ENCODE measurements at regions not wholly inside any gene's neighbourhood (a gene's known extent, or its start where the extent isn't known, plus 50 kb on each side); places are given as distances from the start of the nearest gene placed in this dataset.

GRCh38 chr4:178612733-178613132 is 1170.5 kb upstream of the AGA start:
- no peak overlapping the region for H3K23ac ChIP-seq (ENCODE audit: low read depth, low read length)
- in situ Hi-C loops (cut with MboI; ENCODE audit: low sequenced_read_pairs) (no loop called here), intact Hi-C loops (cut with micrococcal nuclease) (no loop called here), dilution Hi-C loops (cut with HindIII; ENCODE audit: low sequenced_read_pairs, unreplicated experiment) (no loop called here)
- H3K36me3 ChIP-seq (ENCODE audit: control insufficient read depth, insufficient read depth, low read length), result no peaks in the 10 kb centered on the region
- H4K5ac ChIP-seq (ENCODE audit: low read depth, low read length), result no peak overlapping the region
- no peak overlapping the region for H3K14ac ChIP-seq (replicated peaks; ENCODE audit: low read depth, low read length)
- no peak overlapping the region for H3K9ac ChIP-seq (ENCODE audit: low read depth, low read length)
- no peak overlapping the region for H3K27ac ChIP-seq (ENCODE audit: insufficient read depth, low read length)
- H2BK20ac ChIP-seq (ENCODE audit: low read depth, low read length), result no peak overlapping the region
- H4K91ac ChIP-seq (ENCODE audit: insufficient read depth, low read depth, low read length), result no peak overlapping the region
- H3K56ac ChIP-seq (ENCODE audit: extremely low read depth, insufficient read depth, low read length), result no peak overlapping the region
- no peak overlapping the region for H2BK120ac ChIP-seq (ENCODE audit: low read depth, low read length)
- no peak overlapping the region for H2AFZ ChIP-seq (replicated peaks; ENCODE audit: low read length, poor library complexity)
- no peaks in the 10 kb centered on the region for H3K79me1 ChIP-seq (ENCODE audit: low read depth in 1 of 2, low read length in 2 of 2)
- no peak for TF ChIP-seq POLR2A (IDR thresholded peaks at IDR 0.05; ENCODE audit: low read depth, low read length)
- no peak for TF ChIP-seq SMC3 (IDR thresholded peaks at IDR 0.05; ENCODE audit: low read depth, low read length)
- no peak for TF ChIP-seq CHD1 (IDR thresholded peaks at IDR 0.05; ENCODE audit: low read depth, low read length)
- no peak for TF ChIP-seq USF2 (IDR thresholded peaks at IDR 0.05; ENCODE audit: low read depth, low read length)
- no peak for TF ChIP-seq BHLHE40 (IDR thresholded peaks at IDR 0.05; ENCODE audit: low read depth, low read length)
- TF ChIP-seq RCOR1 (IDR thresholded peaks at IDR 0.05; ENCODE audit: insufficient replicate concordance, low read length), result no peak
- no TSS peak for BruUV-seq (replicated peaks)
- H2BK15ac ChIP-seq (ENCODE audit: low read depth, low read length), result no peak overlapping the region
- H4K8ac ChIP-seq (ENCODE audit: low read depth in 2 of 2, low read length in 2 of 2), result no peak overlapping the region
- H3K9me3 ChIP-seq (ENCODE audit: control insufficient read depth, insufficient read depth, low read length), result peaks cover 2% of the 10 kb centered on the region; the same call in 1 of the 2 replicates
- H3K27me3 ChIP-seq (ENCODE audit: control insufficient read depth, insufficient read depth, low read length), result no peaks in the 10 kb centered on the region
- CTCF ChIA-PET, result no interaction called here
- H2AK5ac ChIP-seq (ENCODE audit: low read depth, low read length), result no peak overlapping the region
- no peak overlapping the region for H2BK5ac ChIP-seq (ENCODE audit: low read depth, low read length, poor library complexity, severe bottlenecking)
- no peak overlapping the region for H3K18ac ChIP-seq (ENCODE audit: low read depth, low read length)
- no peaks in the 10 kb centered on the region for H3K9me1 ChIP-seq (ENCODE audit: insufficient read depth, low read length)
- H3K4me3 ChIP-seq (ENCODE audit: insufficient read depth, low read depth, low read length), result no peak overlapping the region
- H3K4me1 ChIP-seq (ENCODE audit: control insufficient read depth, insufficient read depth, low read length), result no peaks in the 10 kb centered on the region
- no CpG with 5 or more reads among the region's 4 CpGs for WGBS, 2 experiments (ENCODE audit: extremely low coverage in 2 of 2, insufficient read length in 1 of 2)
- H2AK9ac ChIP-seq (replicated peaks; ENCODE audit: low read depth, low read length, poor library complexity), result no peak overlapping the region
- ATAC-seq (ENCODE audit: low read depth) (no peak), DNase-seq (no peak)
- H3K4me2 ChIP-seq (ENCODE audit: low read depth, low read length), result no peak overlapping the region
- no peak overlapping the region for H3K4ac ChIP-seq (ENCODE audit: low read depth, low read length)
- POLR2A ChIA-PET (ENCODE audit: unreplicated experiment), result no interaction called here
- H4K20me1 ChIP-seq (ENCODE audit: insufficient read depth, low read length), result no peaks in the 10 kb centered on the region

Measured in IMR-90 (cell line).